ENCODE measurements at regions not wholly inside any gene's neighbourhood (a gene's known extent, or its start where the extent isn't known, plus 50 kb on each side); places are given as distances from the start of the nearest gene placed in this dataset.

DNA sequence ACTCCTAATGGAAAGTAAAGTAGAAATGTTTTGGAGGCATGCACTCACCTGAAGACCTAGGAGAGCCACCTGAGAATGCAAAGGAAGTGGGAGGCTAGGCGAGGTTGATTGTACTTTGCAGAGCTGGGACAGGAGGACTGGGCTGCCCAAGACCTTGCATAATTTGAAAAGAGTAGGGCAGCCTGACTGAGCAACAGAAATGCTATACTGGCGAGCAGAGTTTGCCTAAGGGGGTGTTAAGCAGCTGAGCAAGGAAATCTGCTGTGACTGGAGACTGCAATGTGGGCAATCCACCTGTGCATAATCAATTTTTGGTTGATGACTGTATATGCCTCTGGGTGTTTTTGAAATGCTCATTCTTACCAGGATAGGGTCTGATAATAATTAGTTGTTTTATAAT, 834.1 kb downstream of the TRHDE start:
- TF ChIP-seq, protein P1, sequence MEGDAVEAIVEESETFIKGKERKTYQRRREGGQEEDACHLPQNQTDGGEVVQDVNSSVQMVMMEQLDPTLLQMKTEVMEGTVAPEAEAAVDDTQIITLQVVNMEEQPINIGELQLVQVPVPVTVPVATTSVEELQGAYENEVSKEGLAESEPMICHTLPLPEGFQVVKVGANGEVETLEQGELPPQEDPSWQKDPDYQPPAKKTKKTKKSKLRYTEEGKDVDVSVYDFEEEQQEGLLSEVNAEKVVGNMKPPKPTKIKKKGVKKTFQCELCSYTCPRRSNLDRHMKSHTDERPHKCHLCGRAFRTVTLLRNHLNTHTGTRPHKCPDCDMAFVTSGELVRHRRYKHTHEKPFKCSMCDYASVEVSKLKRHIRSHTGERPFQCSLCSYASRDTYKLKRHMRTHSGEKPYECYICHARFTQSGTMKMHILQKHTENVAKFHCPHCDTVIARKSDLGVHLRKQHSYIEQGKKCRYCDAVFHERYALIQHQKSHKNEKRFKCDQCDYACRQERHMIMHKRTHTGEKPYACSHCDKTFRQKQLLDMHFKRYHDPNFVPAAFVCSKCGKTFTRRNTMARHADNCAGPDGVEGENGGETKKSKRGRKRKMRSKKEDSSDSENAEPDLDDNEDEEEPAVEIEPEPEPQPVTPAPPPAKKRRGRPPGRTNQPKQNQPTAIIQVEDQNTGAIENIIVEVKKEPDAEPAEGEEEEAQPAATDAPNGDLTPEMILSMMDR (IDR thresholded peaks at IDR 0.05; ENCODE audit: insufficient read depth, low read length, poor library complexity, severe bottlenecking), result no peak
- Histone ChIP-seq H3K4me3 (ENCODE audit: low read depth, low read length) (no peak overlapping the region), H3K36me3 (ENCODE audit: control insufficient read depth, insufficient read depth, low read length) (no peaks in the 10 kb centered on the region), H3K27me3 (ENCODE audit: control insufficient read depth, insufficient read depth, low read length) (no peaks in the 10 kb centered on the region)
- DNase-seq (ENCODE audit: low read depth), result no peak

DNA sequence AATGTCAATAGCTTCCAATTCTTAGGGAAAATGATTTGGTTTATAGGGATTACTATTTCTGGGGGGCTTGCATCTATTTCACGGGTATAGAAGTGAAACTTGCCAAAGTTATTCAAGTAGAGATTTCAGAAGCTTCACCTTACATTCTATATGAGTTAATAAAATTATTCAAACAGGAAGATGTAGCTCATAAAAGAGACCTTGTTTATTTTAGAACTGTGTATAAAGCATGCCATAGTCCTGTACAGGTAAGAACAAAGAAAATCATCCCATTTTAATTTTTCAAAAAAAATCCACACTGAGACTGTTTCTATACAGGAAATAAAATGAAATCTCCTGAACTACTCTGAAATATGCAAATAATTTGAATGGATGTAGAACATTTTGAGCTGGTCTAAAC, 834.7 kb downstream of the TRHDE start:
- H3K36me3 ChIP-seq (ENCODE audit: control insufficient read depth, insufficient read depth, low read length), result no peaks in the 10 kb centered on the region
- TF ChIP-seq, protein P1 (IDR thresholded peaks at IDR 0.05; ENCODE audit: insufficient read depth, low read length, poor library complexity, severe bottlenecking), result no peak
- H3K27me3 ChIP-seq (ENCODE audit: control insufficient read depth, insufficient read depth, low read length), result no peaks in the 10 kb centered on the region
- no peak overlapping the region for H3K4me3 ChIP-seq (ENCODE audit: low read depth, low read length)
- DNase-seq (ENCODE audit: low read depth), result no peak

DNA sequence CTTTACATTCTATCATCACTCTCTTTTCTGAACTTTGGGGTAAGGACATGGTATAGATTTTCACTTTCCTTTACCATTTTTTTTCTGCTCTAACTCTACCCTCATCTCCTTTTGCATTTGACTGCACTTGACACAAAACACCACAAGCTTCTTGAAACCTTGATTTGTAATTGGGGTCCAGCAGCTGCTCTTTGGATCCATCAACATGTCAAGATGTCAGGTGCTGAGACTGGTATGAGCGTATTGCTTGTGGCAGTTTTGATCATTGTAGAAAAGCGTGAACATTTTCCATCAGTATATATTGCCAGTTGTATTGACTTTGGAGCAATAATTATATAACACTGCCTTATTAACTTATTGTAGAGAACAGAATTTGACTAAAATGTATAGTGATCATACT, 838.6 kb downstream of the TRHDE start:
- H3K4me3 ChIP-seq (ENCODE audit: low read depth, low read length), result no peak overlapping the region
- no peak for DNase-seq (ENCODE audit: low read depth)
- no peaks in the 10 kb centered on the region for H3K36me3 ChIP-seq (ENCODE audit: control insufficient read depth, insufficient read depth, low read length)
- H3K27me3 ChIP-seq (ENCODE audit: control insufficient read depth, insufficient read depth, low read length), result no peaks in the 10 kb centered on the region
- TF ChIP-seq, protein P1 (IDR thresholded peaks at IDR 0.05; ENCODE audit: insufficient read depth, low read length, poor library complexity, severe bottlenecking), result no peak

DNA sequence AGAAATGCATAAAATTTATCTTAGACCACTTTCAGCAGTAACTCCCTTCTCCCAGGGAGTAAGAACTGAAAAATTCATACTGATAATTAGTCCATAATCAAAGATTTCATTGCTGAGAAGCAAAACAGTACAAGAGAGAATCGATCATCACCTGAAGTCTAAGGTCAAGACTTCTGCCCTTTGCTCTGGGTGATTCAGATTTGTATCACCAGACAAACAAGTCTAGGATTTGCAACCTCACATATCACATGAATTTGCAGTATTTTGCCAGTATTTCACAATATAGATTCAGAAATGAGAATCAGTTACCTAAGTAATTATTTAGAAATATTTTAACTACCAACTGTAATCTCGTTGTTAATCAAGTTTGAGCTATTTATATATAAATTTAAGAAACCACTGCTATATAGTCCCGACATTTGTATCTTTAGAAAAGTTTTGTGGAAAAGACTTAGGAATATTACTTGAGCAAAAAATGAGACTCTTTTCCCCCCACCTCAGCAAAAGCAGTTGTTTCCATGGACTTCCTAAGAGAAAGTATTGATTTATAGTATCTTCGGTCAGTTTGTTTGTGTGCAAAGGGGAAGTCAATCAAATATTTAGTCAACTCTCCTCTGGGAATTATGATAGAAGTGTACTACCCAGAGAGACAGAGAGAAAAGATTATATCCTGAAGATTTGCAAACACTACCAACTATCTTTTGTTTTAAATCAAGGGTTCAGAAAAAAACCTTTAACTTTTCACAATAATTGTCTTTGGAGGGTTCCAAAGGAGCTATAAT, 840.1 kb downstream of the TRHDE start:
- Histone ChIP-seq H3K4me3 (ENCODE audit: low read depth, low read length) (no peak overlapping the region), H3K36me3 (ENCODE audit: control insufficient read depth, insufficient read depth, low read length) (no peaks in the 10 kb centered on the region), H3K27me3 (ENCODE audit: control insufficient read depth, insufficient read depth, low read length) (no peaks in the 10 kb centered on the region)
- TF ChIP-seq, protein P1 (IDR thresholded peaks at IDR 0.05; ENCODE audit: insufficient read depth, low read length, poor library complexity, severe bottlenecking), result no peak
- no peak for DNase-seq (ENCODE audit: low read depth)

DNA sequence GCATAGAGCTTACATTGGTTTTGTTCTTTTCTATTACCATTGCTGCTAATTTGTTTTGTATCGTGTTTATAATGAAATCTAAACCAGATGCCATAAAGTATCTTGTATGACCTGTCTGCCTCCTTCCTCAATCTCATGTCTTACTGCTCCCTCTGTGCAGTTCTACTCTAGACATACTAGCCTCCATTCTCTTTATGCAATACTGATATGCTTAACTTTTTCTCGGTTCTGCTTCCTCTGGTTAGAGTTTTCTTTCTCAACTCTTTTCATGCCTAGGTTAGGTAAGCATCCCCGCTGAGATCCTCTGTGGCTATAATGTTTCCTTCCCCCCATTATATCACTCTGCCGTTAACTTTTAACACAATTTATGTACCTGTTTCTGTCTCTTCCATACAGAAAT, 852.3 kb downstream of the TRHDE start:
- no peaks in the 10 kb centered on the region for H3K27me3 ChIP-seq (ENCODE audit: control insufficient read depth, insufficient read depth, low read length)
- no peak overlapping the region for H3K4me3 ChIP-seq (ENCODE audit: low read depth, low read length)
- TF ChIP-seq, protein P1 (IDR thresholded peaks at IDR 0.05; ENCODE audit: insufficient read depth, low read length, poor library complexity, severe bottlenecking), result no peak
- DNase-seq (ENCODE audit: low read depth), result no peak
- H3K36me3 ChIP-seq (ENCODE audit: control insufficient read depth, insufficient read depth, low read length), result no peaks in the 10 kb centered on the region

DNA sequence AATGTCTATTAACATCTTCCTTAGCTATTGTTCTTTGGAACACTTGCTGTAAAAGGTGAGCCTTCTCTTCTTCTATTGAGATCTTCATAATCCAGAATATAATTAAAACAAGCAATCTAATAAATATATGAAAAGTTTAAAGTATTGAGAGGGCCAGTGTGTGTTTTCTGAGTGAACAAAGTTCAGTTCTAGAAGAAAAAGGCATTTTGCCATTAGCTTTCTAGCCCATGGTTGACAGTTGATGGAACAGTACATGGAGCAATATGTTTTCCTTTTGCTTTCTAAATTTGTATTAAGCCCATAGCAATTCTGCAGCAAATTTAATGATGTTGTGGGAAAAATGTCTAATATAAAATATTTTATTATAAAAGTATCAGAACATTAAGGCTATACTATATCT, 853.0 kb downstream of the TRHDE start:
- Histone ChIP-seq H3K36me3 (ENCODE audit: control insufficient read depth, insufficient read depth, low read length) (no peaks in the 10 kb centered on the region), H3K4me3 (ENCODE audit: low read depth, low read length) (no peak overlapping the region)

More for the DNA sequence above, 853.0 kb downstream of the TRHDE start:
- no peak for DNase-seq (ENCODE audit: low read depth)
- no peaks in the 10 kb centered on the region for H3K27me3 ChIP-seq (ENCODE audit: control insufficient read depth, insufficient read depth, low read length)
- TF ChIP-seq, protein P1 (IDR thresholded peaks at IDR 0.05; ENCODE audit: insufficient read depth, low read length, poor library complexity, severe bottlenecking), result no peak

Data from kidney epithelial cell (primary cell).